Activated CD4-positive, CD25-positive, alpha-beta regulatory T cell treated with anti-CD3 and anti-CD28 coated beads, Interleukin-2, amount 50 U/mL, for 24 hours (primary cell): ENCODE measurements at regions not wholly inside any gene's neighbourhood (a gene's known extent, or its start where the extent isn't known, plus 50 kb on each side); places are given as distances from the start of the nearest gene placed in this dataset.
"Not testable (repeated sequence)": the region's sequence is repeated elsewhere in the genome, so short reads cannot be mapped to it uniquely, and the experiment has no call there.

Experiments used
- ATAC-seq, 2 donors: fragments of 150-1000 bp; cut with Tn5 transposase; one replicate each; pipeline ENCODE4 v1.10.0; 2021; ENCODE audit warnings: mild to moderate bottlenecking in 1 of 2, moderate library complexity in 1 of 2

- ATAC-seq, result not testable (repeated sequence)
These were observed 130.7 kb downstream of the UNC93B1 start for GRCh38 chr11:67873223-67873622.

GRCh38 chr11:67871168-67871567, 132.7 kb downstream of the UNC93B1 start:
- ATAC-seq, result not testable (repeated sequence)

- ATAC-seq, result not testable (repeated sequence)
These were observed 141.0 kb downstream of the UNC93B1 start for GRCh38 chr11:67862896-67863295.

- ATAC-seq, result not testable (repeated sequence)
These were observed 144.3 kb downstream of the UNC93B1 start for GRCh38 chr11:67859513-67860161.

GRCh38 chr11:67850747-67851146, 153.2 kb downstream of the UNC93B1 start:
- not testable (repeated sequence) for ATAC-seq

- ATAC-seq, result not testable (repeated sequence)
These were observed 154.1 kb downstream of the UNC93B1 start for GRCh38 chr11:67849766-67850165.

- not testable (repeated sequence) for ATAC-seq
These were observed 155.7 kb downstream of the UNC93B1 start for GRCh38 chr11:67847896-67848875.

GRCh38 chr11:67846303-67846702, 157.6 kb downstream of the UNC93B1 start:
- ATAC-seq, result not testable (repeated sequence)

GRCh38 chr11:67845296-67845695, 158.6 kb downstream of the UNC93B1 start:
- not testable (repeated sequence) for ATAC-seq

- not testable (repeated sequence) for ATAC-seq
These were observed 163.3 kb downstream of the UNC93B1 start for GRCh38 chr11:67840599-67840998.

- ATAC-seq, result not testable (repeated sequence)
These were observed 155.7 kb upstream of the ALDH3B2 start for GRCh38 chr11:67830152-67830551.

GRCh38 chr11:67826951-67827296, 152.5 kb upstream of the ALDH3B2 start:
- ATAC-seq, result not testable (repeated sequence)

GRCh38 chr11:67826028-67826950, 151.9 kb upstream of the ALDH3B2 start:
- ATAC-seq, result not testable (repeated sequence)

- ATAC-seq, result not testable (repeated sequence)
These were observed 150.4 kb upstream of the ALDH3B2 start for GRCh38 chr11:67824861-67825260.

GRCh38 chr11:67820081-67820480, 145.7 kb upstream of the ALDH3B2 start:
- no peak for ATAC-seq

GRCh38 chr11:67817558-67817957, 143.1 kb upstream of the ALDH3B2 start:
- ATAC-seq, result not testable (repeated sequence)

- ATAC-seq, result not testable (repeated sequence)
These were observed 134.9 kb upstream of the ALDH3B2 start for GRCh38 chr11:67809301-67809700.

- ATAC-seq, result not testable (repeated sequence)
These were observed 133.5 kb upstream of the ALDH3B2 start for GRCh38 chr11:67807896-67808295.

GRCh38 chr11:67806728-67807235, 132.4 kb upstream of the ALDH3B2 start:
- ATAC-seq, result not testable (repeated sequence)

GRCh38 chr11:67806183-67806582, 131.8 kb upstream of the ALDH3B2 start:
- not testable (repeated sequence) for ATAC-seq

- peak; percentile 96 to 98 for ATAC-seq
These were observed 131.1 kb upstream of the ALDH3B2 start for GRCh38 chr11:67805253-67806126.
